ENCODE measurements at regions not wholly inside any gene's neighbourhood (a gene's known extent, or its start where the extent isn't known, plus 50 kb on each side); places are given as distances from the start of the nearest gene placed in this dataset.
"Not testable (repeated sequence)": the region's sequence is repeated elsewhere in the genome, so short reads cannot be mapped to it uniquely, and the experiment has no call there.

DNA sequence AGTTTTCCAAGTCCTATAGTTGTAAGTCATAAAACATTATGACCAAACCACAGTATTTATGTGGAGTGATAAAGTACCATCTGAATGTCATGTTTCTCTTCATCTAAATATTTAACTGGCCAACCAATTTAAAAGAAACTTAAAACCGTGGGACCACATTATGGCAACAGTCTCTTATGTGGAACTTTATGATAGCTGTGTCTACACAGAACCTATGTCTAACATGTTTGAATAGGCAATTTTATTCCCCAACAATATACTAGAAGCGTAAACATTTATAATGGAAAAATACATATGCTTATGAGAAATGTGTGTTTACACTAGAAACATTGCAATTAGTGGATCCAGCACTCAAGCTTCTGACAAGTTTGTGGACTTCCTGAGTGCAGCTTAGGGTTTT is 680.7 kb downstream of the REEP3 start:
- Histone ChIP-seq H3K27me3 (ENCODE audit: control insufficient read depth in 1 of 2, insufficient read depth in 2 of 2, low read length in 2 of 2) (no peaks in the 10 kb centered on the region), H3K9ac (ENCODE audit: insufficient read depth, low read depth, low read length) (no peak overlapping the region), H3K4me2 (ENCODE audit: low read depth, low read length) (no peak overlapping the region), H3K79me2 (ENCODE audit: insufficient read depth, low read length) (no peaks in the 10 kb centered on the region), H3K36me3 (replicated peaks in 1 of 2; ENCODE audit: control insufficient read depth in 1 of 2, insufficient read depth in 2 of 2, low read length in 2 of 2) (no peaks in the 10 kb centered on the region), H3K4me1 (ENCODE audit: insufficient read depth, low read length) (no peaks in the 10 kb centered on the region), H4K20me1 (ENCODE audit: insufficient read depth, low read length) (no peaks in the 10 kb centered on the region), H3K27ac (ENCODE audit: extremely low read length, insufficient read depth, low read length) (no peak overlapping the region), H3K4me3 (replicated peaks in 1 of 3; ENCODE audit: insufficient read depth in 1 of 3, low read depth in 2 of 3, low read length in 3 of 3) (no peak overlapping the region), H2AFZ (ENCODE audit: low read length) (no peak overlapping the region), H3K9me3 (ENCODE audit: low read length) (no peaks in the 10 kb centered on the region)
- ChIA-PET CTCF (ENCODE audit: low intra/inter-chr PET ratio, low total read pairs) (no interaction called here), POLR2A (no interaction called here)
- ATAC-seq (no peak), DNase-seq (ENCODE audit: low spot score) (no peak), FAIRE-seq (no peak)
- in situ Hi-C loops (cut with HindIII; ENCODE audit: extremely low pct_ligation_motif_present, low pct_unique_long_range_greater_than_20kb) = no loop called here
- BruUV-seq (replicated peaks) = no TSS peak
- WGBS (ENCODE audit: low lambda C conversion rate) = 17% methylated on average over 2 of the region's 2 CpGs
- intact Hi-C loops (cut with micrococcal nuclease; ENCODE audit: unreplicated experiment) = no loop called here
- TF ChIP-seq MATR3 (CRISPR knock-in tag; IDR thresholded peaks at IDR 0.05) (no peak), ZNF407 (CRISPR knock-in tag; IDR thresholded peaks at IDR 0.05; ENCODE audit: not compliant biosample characterization) (no peak), ZNF747 (CRISPR knock-in tag; IDR thresholded peaks at IDR 0.05; ENCODE audit: borderline replicate concordance) (no peak), ZBTB20 (CRISPR knock-in tag; IDR thresholded peaks at IDR 0.05; ENCODE audit: borderline replicate concordance, low read depth) (no peak), RELA (CRISPR knock-in tag; IDR thresholded peaks at IDR 0.05) (no peak)

DNA sequence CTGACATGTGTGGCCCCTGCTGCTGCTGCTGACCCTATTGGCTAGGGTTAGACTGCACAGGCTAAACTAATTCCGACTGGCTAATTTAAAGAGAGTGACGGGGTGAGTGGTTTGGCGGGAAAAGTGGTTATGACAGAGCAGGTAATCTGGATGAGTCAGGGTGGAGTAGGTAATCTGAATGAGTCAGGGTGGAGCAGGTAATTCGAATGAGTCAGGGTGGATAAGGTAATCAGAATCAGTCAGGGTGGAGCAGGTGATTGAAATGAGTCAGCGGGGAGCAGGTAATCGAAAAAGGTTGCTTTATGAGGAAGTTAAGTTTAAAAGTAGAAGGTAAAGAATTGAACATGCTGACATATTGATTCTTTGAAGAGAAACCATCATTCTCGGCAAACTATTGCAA is 683.3 kb downstream of the REEP3 start:
- H3K9ac ChIP-seq (ENCODE audit: insufficient read depth, low read depth, low read length); in situ Hi-C loops (cut with HindIII; ENCODE audit: extremely low pct_ligation_motif_present, low pct_unique_long_range_greater_than_20kb); FAIRE-seq; H2AFZ ChIP-seq (ENCODE audit: low read length); H3K4me2 ChIP-seq (ENCODE audit: low read depth, low read length); H3K36me3 ChIP-seq (replicated peaks in 1 of 2; ENCODE audit: control insufficient read depth in 1 of 2, insufficient read depth in 2 of 2, low read length in 2 of 2); BruUV-seq (replicated peaks); H4K20me1 ChIP-seq (ENCODE audit: insufficient read depth, low read length); POLR2A ChIA-PET; H3K27me3 ChIP-seq (ENCODE audit: control insufficient read depth in 1 of 2, insufficient read depth in 2 of 2, low read length in 2 of 2); CTCF ChIA-PET (ENCODE audit: low intra/inter-chr PET ratio, low total read pairs); H3K79me2 ChIP-seq (ENCODE audit: insufficient read depth, low read length); DNase-seq (ENCODE audit: low spot score); H3K4me3 ChIP-seq (replicated peaks in 1 of 3; ENCODE audit: insufficient read depth in 1 of 3, low read depth in 2 of 3, low read length in 3 of 3); intact Hi-C loops (cut with micrococcal nuclease; ENCODE audit: unreplicated experiment); H3K4me1 ChIP-seq (ENCODE audit: insufficient read depth, low read length); ATAC-seq; H3K27ac ChIP-seq (ENCODE audit: extremely low read length, insufficient read depth, low read length): not testable (repeated sequence)
- WGBS (ENCODE audit: low lambda C conversion rate) = 41% methylated on average over 7 of the region's 7 CpGs
- H3K9me3 ChIP-seq (ENCODE audit: low read length) = peaks cover 13% of the 10 kb centered on the region; the same call in 1 of the 2 replicates

Data from HepG2 (cell line).